DND-41 (cell line): ENCODE measurements at regions not wholly inside any gene's neighbourhood (a gene's known extent, or its start where the extent isn't known, plus 50 kb on each side); places are given as distances from the start of the nearest gene placed in this dataset.

Experiments used
- EZH2 ChIP-seq: IDR thresholded peaks from 3 replicates; pipeline ENCODE4 v1.6.1; 2012; ENCODE audit warnings: borderline replicate concordance, low read depth, mild to moderate bottlenecking, moderate library complexity, low read length, inconsistent platforms; ENCODE audit not compliant: severe bottlenecking
- TF ChIP-seq, protein P1 (sequence below): IDR thresholded peaks from 2 replicates; pipeline ENCODE4 v1.5.1; 2012; ENCODE audit warnings: borderline replicate concordance, low read length, moderate library complexity, mild to moderate bottlenecking; ENCODE audit not compliant: poor library complexity, severe bottlenecking; ENCODE audit errors: extremely low read depth

DNA sequence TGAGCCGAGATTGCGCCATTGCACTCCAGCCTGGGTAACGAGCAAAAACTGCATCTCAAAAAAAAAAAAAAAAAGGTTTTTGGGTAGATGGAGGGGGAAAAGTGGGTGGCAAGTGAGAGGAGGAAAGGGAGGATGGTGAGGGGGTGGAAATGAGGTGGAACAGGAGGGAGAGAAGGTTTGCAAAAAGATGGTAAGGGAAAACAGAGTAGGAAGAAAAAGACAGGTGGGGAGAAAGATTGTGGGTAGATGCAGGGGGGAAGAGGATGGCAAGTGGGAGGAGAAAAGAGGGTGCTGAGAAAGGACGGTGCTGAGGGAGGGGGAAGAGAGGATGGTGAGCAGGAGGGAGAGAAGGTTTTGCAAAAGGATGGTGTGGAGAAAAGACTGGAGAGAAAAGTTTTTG is 57.8 kb upstream of the C1QTNF9B start:
- TF ChIP-seq EZH2: no peak
- TF ChIP-seq, protein P1, sequence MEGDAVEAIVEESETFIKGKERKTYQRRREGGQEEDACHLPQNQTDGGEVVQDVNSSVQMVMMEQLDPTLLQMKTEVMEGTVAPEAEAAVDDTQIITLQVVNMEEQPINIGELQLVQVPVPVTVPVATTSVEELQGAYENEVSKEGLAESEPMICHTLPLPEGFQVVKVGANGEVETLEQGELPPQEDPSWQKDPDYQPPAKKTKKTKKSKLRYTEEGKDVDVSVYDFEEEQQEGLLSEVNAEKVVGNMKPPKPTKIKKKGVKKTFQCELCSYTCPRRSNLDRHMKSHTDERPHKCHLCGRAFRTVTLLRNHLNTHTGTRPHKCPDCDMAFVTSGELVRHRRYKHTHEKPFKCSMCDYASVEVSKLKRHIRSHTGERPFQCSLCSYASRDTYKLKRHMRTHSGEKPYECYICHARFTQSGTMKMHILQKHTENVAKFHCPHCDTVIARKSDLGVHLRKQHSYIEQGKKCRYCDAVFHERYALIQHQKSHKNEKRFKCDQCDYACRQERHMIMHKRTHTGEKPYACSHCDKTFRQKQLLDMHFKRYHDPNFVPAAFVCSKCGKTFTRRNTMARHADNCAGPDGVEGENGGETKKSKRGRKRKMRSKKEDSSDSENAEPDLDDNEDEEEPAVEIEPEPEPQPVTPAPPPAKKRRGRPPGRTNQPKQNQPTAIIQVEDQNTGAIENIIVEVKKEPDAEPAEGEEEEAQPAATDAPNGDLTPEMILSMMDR: no peak
